ENCODE measurements at regions not wholly inside any gene's neighbourhood (a gene's known extent, or its start where the extent isn't known, plus 50 kb on each side); places are given as distances from the start of the nearest gene placed in this dataset.

DNA sequence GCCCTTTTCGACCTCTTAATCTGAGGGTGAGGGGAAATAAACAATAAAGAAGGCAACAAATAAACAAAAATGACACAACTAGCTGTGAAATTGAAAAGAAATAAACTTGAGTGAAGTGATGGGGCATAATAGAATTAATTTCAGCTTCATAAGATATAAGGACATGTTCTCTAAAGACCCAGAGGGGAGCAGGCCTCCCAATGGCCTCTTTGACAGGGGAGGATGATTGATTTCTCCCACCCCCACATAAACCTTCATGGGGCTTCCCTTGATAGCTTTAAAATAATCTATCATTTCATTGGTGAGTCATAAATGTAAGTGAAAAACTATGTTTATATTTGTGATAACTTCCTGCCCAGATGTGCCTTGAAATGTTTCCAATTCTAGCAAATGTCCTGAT is 226.3 kb upstream of the RAG2 start:
- no peak overlapping the region for H3K9ac ChIP-seq (ENCODE audit: insufficient read depth, low read length, poor library complexity, severe bottlenecking)
- Mint-ChIP-seq H3K27me3 (ENCODE audit: low read depth in 3 of 3) (peaks cover 2 to 3% (median 3%) of the 10 kb centered on the region in 3 donors), H3K36me3 (no peaks in the 10 kb centered on the region), H3K4me1 (no peaks in the 10 kb centered on the region), H3K27ac (no peak overlapping the region), H3K4me3 (no peak overlapping the region), H3K9me3 (peaks cover 0 to 5% (median 0%) of the 10 kb centered on the region in 7 donors)
- no peaks in the 10 kb centered on the region for H3K9me3 ChIP-seq (replicated peaks in 1 of 2; ENCODE audit: control insufficient read depth in 1 of 2, insufficient read depth in 1 of 2, low read length in 2 of 2)
- H3K4me3 ChIP-seq (replicated peaks in 1 of 3; ENCODE audit: low read depth in 2 of 3, low read length in 3 of 3) = no peak overlapping the region
- H3K4me1 ChIP-seq (ENCODE audit: control insufficient read depth in 1 of 2, insufficient read depth in 2 of 2, low read length in 2 of 2) = no peaks in the 10 kb centered on the region
- no peak overlapping the region for H3K4me2 ChIP-seq (replicated peaks; ENCODE audit: extremely low read depth, low read length, poor library complexity, severe bottlenecking)
- H2AFZ ChIP-seq (ENCODE audit: insufficient read depth, low read depth, low read length, poor library complexity, severe bottlenecking) = no peak overlapping the region
- H3K27ac ChIP-seq (ENCODE audit: low read depth in 1 of 2, low read length in 2 of 2) = no peak overlapping the region
- no peaks in the 10 kb centered on the region for H3K36me3 ChIP-seq (replicated peaks in 1 of 2; ENCODE audit: control insufficient read depth in 1 of 2, insufficient read depth in 2 of 2, low read length in 2 of 2)
- intact Hi-C loops (cut with micrococcal nuclease) = no loop called here
- no peaks in the 10 kb centered on the region for H3K27me3 ChIP-seq (ENCODE audit: control insufficient read depth in 2 of 2, insufficient read depth in 2 of 2, low read length in 2 of 2)
- no CpG with 5 or more reads among the region's 1 CpG for WGBS (ENCODE audit: insufficient coverage)
- DNase-seq = no peak
- H4K20me1 ChIP-seq (ENCODE audit: insufficient read depth, low read length) = no peaks in the 10 kb centered on the region
- TF ChIP-seq, protein P1, sequence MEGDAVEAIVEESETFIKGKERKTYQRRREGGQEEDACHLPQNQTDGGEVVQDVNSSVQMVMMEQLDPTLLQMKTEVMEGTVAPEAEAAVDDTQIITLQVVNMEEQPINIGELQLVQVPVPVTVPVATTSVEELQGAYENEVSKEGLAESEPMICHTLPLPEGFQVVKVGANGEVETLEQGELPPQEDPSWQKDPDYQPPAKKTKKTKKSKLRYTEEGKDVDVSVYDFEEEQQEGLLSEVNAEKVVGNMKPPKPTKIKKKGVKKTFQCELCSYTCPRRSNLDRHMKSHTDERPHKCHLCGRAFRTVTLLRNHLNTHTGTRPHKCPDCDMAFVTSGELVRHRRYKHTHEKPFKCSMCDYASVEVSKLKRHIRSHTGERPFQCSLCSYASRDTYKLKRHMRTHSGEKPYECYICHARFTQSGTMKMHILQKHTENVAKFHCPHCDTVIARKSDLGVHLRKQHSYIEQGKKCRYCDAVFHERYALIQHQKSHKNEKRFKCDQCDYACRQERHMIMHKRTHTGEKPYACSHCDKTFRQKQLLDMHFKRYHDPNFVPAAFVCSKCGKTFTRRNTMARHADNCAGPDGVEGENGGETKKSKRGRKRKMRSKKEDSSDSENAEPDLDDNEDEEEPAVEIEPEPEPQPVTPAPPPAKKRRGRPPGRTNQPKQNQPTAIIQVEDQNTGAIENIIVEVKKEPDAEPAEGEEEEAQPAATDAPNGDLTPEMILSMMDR (IDR thresholded peaks at IDR 0.05) = no peak
- no peaks in the 10 kb centered on the region for H3K79me2 ChIP-seq (ENCODE audit: insufficient read depth, low read length)

DNA sequence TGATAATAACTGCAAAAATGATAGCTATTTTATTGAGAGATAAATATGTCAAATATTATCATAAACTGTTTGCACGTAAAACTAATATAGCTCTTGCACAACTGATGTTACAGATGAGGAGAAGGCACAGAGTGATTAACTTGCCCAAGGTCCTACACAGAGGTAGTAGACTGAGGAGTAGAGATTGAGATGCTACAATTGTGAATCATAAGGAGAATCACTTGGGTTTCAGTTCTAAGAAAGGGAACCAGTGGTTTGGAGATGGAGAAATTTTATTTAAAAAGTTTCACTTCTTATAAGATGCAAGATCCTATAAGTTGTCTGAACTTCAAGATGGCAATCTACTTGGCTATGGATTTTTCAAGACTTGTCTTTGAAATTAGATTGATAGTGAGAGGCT is 224.8 kb upstream of the RAG2 start:
- no CpG with 5 or more reads among the region's 1 CpG for WGBS (ENCODE audit: insufficient coverage)

More for the DNA sequence above, 224.8 kb upstream of the RAG2 start:
- H3K36me3 Mint-ChIP-seq = no peaks in the 10 kb centered on the region
- no peaks in the 10 kb centered on the region for H3K36me3 ChIP-seq (replicated peaks in 1 of 2; ENCODE audit: control insufficient read depth in 1 of 2, insufficient read depth in 2 of 2, low read length in 2 of 2)
- no peaks in the 10 kb centered on the region for H3K9me3 ChIP-seq (replicated peaks in 1 of 2; ENCODE audit: control insufficient read depth in 1 of 2, insufficient read depth in 1 of 2, low read length in 2 of 2)
- H3K4me1 Mint-ChIP-seq = no peaks in the 10 kb centered on the region
- H4K20me1 ChIP-seq (ENCODE audit: insufficient read depth, low read length) = no peaks in the 10 kb centered on the region
- H3K27me3 Mint-ChIP-seq (ENCODE audit: low read depth in 3 of 3) = peaks cover 2 to 4% (median 3%) of the 10 kb centered on the region in 3 donors
- H3K27ac ChIP-seq (ENCODE audit: low read depth in 1 of 2, low read length in 2 of 2) = no peak overlapping the region
- no peak for DNase-seq
- H3K4me3 ChIP-seq (replicated peaks in 1 of 3; ENCODE audit: low read depth in 2 of 3, low read length in 3 of 3) = no peak overlapping the region
- no peak overlapping the region for H3K4me2 ChIP-seq (replicated peaks; ENCODE audit: extremely low read depth, low read length, poor library complexity, severe bottlenecking)
- H2AFZ ChIP-seq (ENCODE audit: insufficient read depth, low read depth, low read length, poor library complexity, severe bottlenecking) = no peak overlapping the region
- no peaks in the 10 kb centered on the region for H3K79me2 ChIP-seq (ENCODE audit: insufficient read depth, low read length)
- TF ChIP-seq, protein P1 (IDR thresholded peaks at IDR 0.05) = no peak
- H3K9me3 Mint-ChIP-seq = peaks cover 0 to 1% (median 0%) of the 10 kb centered on the region in 7 donors
- H3K27me3 ChIP-seq (ENCODE audit: control insufficient read depth in 2 of 2, insufficient read depth in 2 of 2, low read length in 2 of 2) = no peaks in the 10 kb centered on the region
- no peak overlapping the region for H3K9ac ChIP-seq (ENCODE audit: insufficient read depth, low read length, poor library complexity, severe bottlenecking)
- intact Hi-C loops (cut with micrococcal nuclease) = no loop called here
- no peak overlapping the region for H3K4me3 Mint-ChIP-seq
- H3K27ac Mint-ChIP-seq = no peak overlapping the region
- H3K4me1 ChIP-seq (ENCODE audit: control insufficient read depth in 1 of 2, insufficient read depth in 2 of 2, low read length in 2 of 2) = no peaks in the 10 kb centered on the region
